AG09319 (cell line): ENCODE measurements at regions not wholly inside any gene's neighbourhood (a gene's known extent, or its start where the extent isn't known, plus 50 kb on each side); places are given as distances from the start of the nearest gene placed in this dataset.

Experiments used
- DNase-seq: peaks from one replicate; pipeline ENCODE4 v3.0.0-alpha.2; 2010; ENCODE audit warnings: low read depth; ENCODE audit errors: extremely low read depth
- CTCF ChIP-seq: IDR thresholded peaks from 2 replicates; pipeline ENCODE4 v1.5.1; 2011; ENCODE audit warnings: low read depth, mild to moderate bottlenecking, inconsistent platforms, low read length, moderate library complexity

GRCh38 chr2:181170256-181170655 is 189.9 kb downstream of the UBE2E3 start:
- no peak for TF ChIP-seq CTCF
- no peak for DNase-seq

GRCh38 chr2:181172676-181173075 is 192.3 kb downstream of the UBE2E3 start:
- DNase-seq = no peak
- TF ChIP-seq CTCF = no peak

GRCh38 chr2:181174611-181175580 is 194.5 kb downstream of the UBE2E3 start:
- DNase-seq = peak; percentile 64
- TF ChIP-seq CTCF = no peak

- no peak for TF ChIP-seq CTCF
These were observed 196.1 kb downstream of the UBE2E3 start for GRCh38 chr2:181176540-181176939.

GRCh38 chr2:181177376-181177775 is 197.0 kb downstream of the UBE2E3 start:
- no peak for DNase-seq
- no peak for TF ChIP-seq CTCF

More at GRCh38 chr2:181176540-181176939, 196.1 kb downstream of the UBE2E3 start:
- DNase-seq = no peak

GRCh38 chr2:181178130-181178529 is 197.7 kb downstream of the UBE2E3 start:
- no peak for DNase-seq
- TF ChIP-seq CTCF = no peak

- peak; percentile 23 for TF ChIP-seq CTCF
- DNase-seq = no peak
These were observed 198.5 kb downstream of the UBE2E3 start for GRCh38 chr2:181178823-181179412.
